Upper lobe of left lung (tissue), 6 donors: ENCODE measurements at regions not wholly inside any gene's neighbourhood (a gene's known extent, or its start where the extent isn't known, plus 50 kb on each side); places are given as distances from the start of the nearest gene placed in this dataset.

Experiments used
- ATAC-seq, 2 donors: fragments of 200-7000 bp; cut with Tn5 transposase; one replicate each; pipeline ENCODE4 v1.9.1; 2022; ENCODE audit warnings: mild to moderate bottlenecking in 2 of 2, moderate library complexity in 2 of 2; ENCODE audit not compliant: low FRiP score in 2 of 2
- DNase-seq, 2 donors: peaks; one replicate each; pipeline ENCODE4 v3.0.0-alpha.2; 2019 to 2020
- H3K27ac ChIP-seq, 4 donors: fragments of 200-600 bp; sonication (generic); one replicate each; pipeline ENCODE4 v1.5.1; 2016 to 2019
- H3K27me3 ChIP-seq, 4 donors: fragments of 200-600 bp; sonication (generic); one replicate each; pipeline ENCODE4 v1.5.1; 2017 to 2019
- H3K36me3 ChIP-seq, 4 donors: fragments of 200-600 bp; sonication (generic); one replicate each; pipeline ENCODE4 v1.5.1; 2016 to 2019
- H3K4me1 ChIP-seq, 4 donors: fragments of 200-600 bp; sonication (generic); one replicate each; pipeline ENCODE4 v1.5.1; 2018 to 2019
- H3K4me3 ChIP-seq, 4 donors: fragments of 200-600 bp; sonication (generic); one replicate each; pipeline ENCODE4 v1.5.1; 2017 to 2019; ENCODE audit warnings: mild to moderate bottlenecking in 2 of 4, moderate library complexity in 1 of 4
- H3K9me3 ChIP-seq, 4 donors: fragments of 200-600 bp; sonication (generic); one replicate each; pipeline ENCODE4 v1.5.1; 2018 to 2019
- CTCF ChIP-seq, 6 experiments: fragments of 450-650 bp in 4 of 6; fragments of 200-600 bp in 2 of 6; sonication (generic) in 2 of 6; IDR thresholded peaks; one replicate each; pipeline ENCODE4 v1.5.1; 2016 to 2019; ENCODE audit warnings: antibody characterized with exemption in 6 of 6
- EP300 ChIP-seq, 4 donors: sonication (generic); formaldehyde crosslinking; IDR thresholded peaks; one replicate each; pipeline ENCODE4 v1.5.1; 2017; ENCODE audit warnings: antibody characterized with exemption in 4 of 4, control low read depth in 2 of 4
- POLR2A ChIP-seq, 4 donors: fragments of 450-650 bp; IDR thresholded peaks; one replicate each; pipeline ENCODE4 v1.5.1; 2016 to 2017; ENCODE audit warnings: antibody characterized with exemption in 4 of 4, mild to moderate bottlenecking in 2 of 4
- POLR2AphosphoS5 ChIP-seq, 2 donors: sonication (generic); formaldehyde crosslinking; IDR thresholded peaks; one replicate each; pipeline ENCODE4 v1.5.1; 2017; ENCODE audit warnings: antibody characterized with exemption in 2 of 2
- WGBS, 2 donors: methylation state at CpG; one replicate each; pipeline ENCODE4 v1.1.5; 2017 to 2018; 5-methylcytosine and 5-hydroxymethylcytosine counted together
- donor health status: DM: no; HTN: no; CAD: no; lungs with moderate emphysema.
- donor health status: DM: no; HTN: yes; CAD: no; lungs with severe emphysema.

DNA sequence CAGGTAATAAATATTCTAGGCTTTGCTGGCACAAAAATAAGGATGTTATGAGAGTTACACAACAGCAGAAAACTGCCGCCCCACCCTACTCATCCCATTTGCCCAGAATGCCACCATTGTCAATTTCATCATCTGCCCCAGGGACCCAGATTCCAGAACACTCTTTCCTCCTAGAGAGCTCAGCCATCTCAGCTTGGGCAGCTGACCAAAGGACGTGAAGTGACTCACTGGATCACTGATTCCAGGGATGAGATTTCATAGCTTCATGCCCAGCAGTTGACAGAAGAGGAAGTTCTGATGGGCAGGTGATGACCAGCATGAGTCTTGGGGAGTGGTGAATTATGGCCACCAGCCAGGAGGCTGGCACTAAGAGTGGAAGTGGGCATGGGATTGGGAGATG lies 450.3 kb downstream of the RMST start:
- ATAC-seq (no peak), DNase-seq (no peak)
- WGBS, 2 donors: 79 to 94% methylated on average over 1 to 2 of the region's 2 CpGs

GRCh38 chr12:97921979-97922722 lies 459.5 kb downstream of the RMST start:
- H3K27ac ChIP-seq: no peak overlapping the region
- H3K9me3 ChIP-seq: no peaks in the 10 kb centered on the region
- TF ChIP-seq CTCF (IDR thresholded peaks at IDR 0.05) (no peak), POLR2AphosphoS5 (IDR thresholded peaks at IDR 0.05) (no peak), EP300 (IDR thresholded peaks at IDR 0.05) (no peak), POLR2A (IDR thresholded peaks at IDR 0.05) (no peak)
- WGBS, 2 donors: 60 to 71% methylated on average over 1 of the region's 1 CpG
- no peaks in the 10 kb centered on the region for H3K36me3 ChIP-seq
- no peaks in the 10 kb centered on the region for H3K4me1 ChIP-seq
- DNase-seq (no peak), ATAC-seq (peak in 1 of 2 donors; percentile 95)
- H3K4me3 ChIP-seq: no peak overlapping the region
- H3K27me3 ChIP-seq: no peaks in the 10 kb centered on the region

More for the DNA sequence above, 450.3 kb downstream of the RMST start:
- Histone ChIP-seq H3K27me3 (no peaks in the 10 kb centered on the region), H3K27ac (no peak overlapping the region), H3K36me3 (no peaks in the 10 kb centered on the region), H3K4me3 (no peak overlapping the region), H3K4me1 (no peaks in the 10 kb centered on the region), H3K9me3 (no peaks in the 10 kb centered on the region)
- TF ChIP-seq EP300 (IDR thresholded peaks at IDR 0.05) (no peak), POLR2AphosphoS5 (IDR thresholded peaks at IDR 0.05) (no peak), CTCF (IDR thresholded peaks at IDR 0.05) (no peak), POLR2A (IDR thresholded peaks at IDR 0.05) (no peak)

- ATAC-seq (no peak), DNase-seq (no peak)
- TF ChIP-seq EP300 (IDR thresholded peaks at IDR 0.05) (no peak), CTCF (IDR thresholded peaks at IDR 0.05) (no peak), POLR2A (IDR thresholded peaks at IDR 0.05) (no peak), POLR2AphosphoS5 (IDR thresholded peaks at IDR 0.05) (no peak)
- 82 to 97% methylated on average over 2 of the region's 2 CpGs for WGBS, 2 donors
- Histone ChIP-seq H3K27ac (no peak overlapping the region), H3K27me3 (no peaks in the 10 kb centered on the region), H3K9me3 (no peaks in the 10 kb centered on the region), H3K36me3 (no peaks in the 10 kb centered on the region), H3K4me3 (no peak overlapping the region), H3K4me1 (no peaks in the 10 kb centered on the region)
Observed at GRCh38 chr12:97923546-97923945, 460.9 kb downstream of the RMST start.

DNA sequence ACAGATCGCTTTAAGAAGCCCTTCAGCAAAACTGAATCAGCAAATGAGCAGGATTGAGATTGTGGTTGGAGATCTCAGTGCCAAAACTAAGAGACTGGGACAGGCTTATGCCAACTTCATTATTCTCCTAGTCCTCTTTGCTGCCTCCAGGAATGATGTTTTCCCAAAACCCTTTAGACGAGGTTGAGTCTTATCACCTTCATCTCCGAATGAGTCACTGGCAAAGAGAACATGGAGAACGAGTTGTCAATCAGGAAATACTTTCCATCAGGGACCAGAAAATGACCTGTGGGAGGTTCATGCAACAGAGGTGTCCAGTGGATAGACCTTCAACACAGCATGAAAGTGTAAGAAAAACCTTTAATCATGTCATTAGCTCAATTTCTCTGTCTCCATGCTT lies 461.5 kb downstream of the RMST start:
- ATAC-seq (no peak), DNase-seq (no peak)
- 68 to 71% methylated on average over 4 of the region's 4 CpGs for WGBS, 2 donors
- Histone ChIP-seq H3K27ac (no peak overlapping the region), H3K4me1 (no peaks in the 10 kb centered on the region), H3K9me3 (no peaks in the 10 kb centered on the region), H3K27me3 (no peaks in the 10 kb centered on the region), H3K4me3 (no peak overlapping the region), H3K36me3 (no peaks in the 10 kb centered on the region)
- TF ChIP-seq CTCF (IDR thresholded peaks at IDR 0.05): no peak
- no peak for TF ChIP-seq POLR2AphosphoS5 (IDR thresholded peaks at IDR 0.05)
- TF ChIP-seq EP300 (IDR thresholded peaks at IDR 0.05): no peak
- no peak for TF ChIP-seq POLR2A (IDR thresholded peaks at IDR 0.05)

- Histone ChIP-seq H3K36me3 (no peaks in the 10 kb centered on the region), H3K27ac (no peak overlapping the region), H3K9me3 (no peaks in the 10 kb centered on the region), H3K27me3 (no peaks in the 10 kb centered on the region), H3K4me1 (no peaks in the 10 kb centered on the region), H3K4me3 (no peak overlapping the region)
- DNase-seq: no peak
- ATAC-seq: no peak
- WGBS, 2 donors: 84 to 86% methylated on average over 6 of the region's 6 CpGs
- TF ChIP-seq POLR2A (IDR thresholded peaks at IDR 0.05) (no peak), CTCF (IDR thresholded peaks at IDR 0.05) (no peak)
Observed at GRCh38 chr12:97927977-97928376, 465.4 kb downstream of the RMST start.
